LNCAP (cell line): ENCODE measurements at regions not wholly inside any gene's neighbourhood (a gene's known extent, or its start where the extent isn't known, plus 50 kb on each side); places are given as distances from the start of the nearest gene placed in this dataset.

Experiments
- CTCF ChIP-seq: fragments of 450-650 bp; IDR thresholded peaks from 2 replicates; pipeline ENCODE4 v1.5.1; 2017; ENCODE audit warnings: mild to moderate bottlenecking

- TF ChIP-seq CTCF, result no peak
Measured at GRCh38 chr9:81097131-81097847, 592.1 kb downstream of the TLE1 start.

DNA sequence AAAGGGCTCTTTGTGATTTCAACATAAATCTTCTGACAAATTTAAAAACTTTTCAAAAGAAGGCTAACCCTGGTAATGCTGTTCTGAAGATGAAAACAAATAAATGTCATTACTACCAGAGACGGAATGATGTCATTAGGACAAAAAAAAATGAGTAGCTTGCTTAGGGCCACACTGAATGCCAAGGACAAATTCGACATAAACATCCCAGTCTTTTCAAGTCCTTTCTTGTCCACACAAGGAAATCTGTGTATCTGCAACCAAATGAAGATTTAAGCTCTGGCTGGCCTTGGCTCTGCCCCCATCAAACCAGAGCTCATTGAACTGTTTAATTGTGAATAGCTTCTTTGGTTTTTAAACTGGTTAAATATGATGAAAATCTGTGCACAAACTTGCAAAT, 592.7 kb downstream of the TLE1 start:
- TF ChIP-seq CTCF, result no peak

DNA sequence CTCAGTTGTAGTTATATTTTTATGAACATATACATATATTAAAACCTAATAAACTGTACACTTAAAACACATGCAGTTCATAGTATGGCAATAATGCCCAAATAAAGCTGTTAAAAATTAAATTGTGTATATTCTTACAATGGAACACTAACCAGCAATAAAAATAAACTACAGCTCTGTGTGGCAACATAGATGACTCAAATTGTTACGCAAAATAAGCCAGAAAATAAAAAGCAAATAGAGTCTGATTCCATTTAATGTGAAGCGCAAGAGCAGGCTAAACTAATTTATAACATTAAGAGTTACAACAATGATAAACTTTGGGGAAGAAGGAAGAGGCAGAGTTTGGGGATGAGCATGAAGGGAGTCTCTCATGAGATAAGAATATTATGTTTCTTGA, 597.3 kb downstream of the TLE1 start:
- TF ChIP-seq CTCF, result no peak

DNA sequence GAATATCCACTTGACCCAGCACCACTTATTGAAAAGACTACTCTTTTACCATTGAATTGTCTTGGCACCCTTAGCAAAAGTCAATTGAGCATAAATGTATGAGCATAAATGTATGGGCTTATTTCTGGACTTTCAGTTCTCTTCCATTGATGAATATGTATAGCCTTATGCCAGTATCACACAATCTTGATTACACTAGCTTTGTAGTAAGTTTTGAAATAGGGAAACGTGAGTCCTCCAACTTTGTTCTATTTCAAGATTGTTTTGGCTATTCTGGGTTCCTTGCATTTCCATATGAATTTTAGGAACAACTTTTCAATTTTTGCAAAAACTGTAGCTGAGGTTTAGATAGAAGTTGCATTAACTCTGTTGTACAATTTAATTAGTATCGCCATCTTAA, 601.0 kb downstream of the TLE1 start:
- no peak for TF ChIP-seq CTCF

DNA sequence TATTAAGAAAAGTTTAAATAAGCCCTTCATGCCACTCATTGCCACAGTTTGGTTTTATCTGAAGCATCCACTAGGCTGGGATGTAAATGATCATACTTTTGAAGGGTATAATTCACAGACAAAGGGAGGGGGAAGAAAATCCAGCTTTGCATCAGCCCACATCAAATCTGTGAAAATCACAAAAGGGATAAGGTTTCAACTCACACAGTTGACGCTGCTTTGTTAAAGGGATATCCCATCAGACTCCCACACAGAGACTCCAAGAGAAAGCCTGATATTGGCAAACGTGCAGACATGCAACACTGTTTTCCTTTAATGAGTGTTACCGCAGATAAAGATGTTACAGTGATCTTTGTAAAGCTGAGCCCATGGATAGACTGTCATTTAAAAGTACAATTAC, 602.9 kb downstream of the TLE1 start:
- no peak for TF ChIP-seq CTCF

- no peak for TF ChIP-seq CTCF
Measured at GRCh38 chr9:81083854-81084512, 605.4 kb downstream of the TLE1 start.

GRCh38 chr9:81083067-81083466, 606.3 kb downstream of the TLE1 start:
- TF ChIP-seq CTCF, result no peak; the same call in 1 of the 2 replicates
